NB4 (cell line): ENCODE measurements at regions not wholly inside any gene's neighbourhood (a gene's known extent, or its start where the extent isn't known, plus 50 kb on each side); places are given as distances from the start of the nearest gene placed in this dataset.

ENCODE experiments used
- MYC ChIP-seq: IDR thresholded peaks from 2 replicates; pipeline ENCODE4 v1.6.1; 2011; ENCODE audit warnings: low read depth, low read length
- POLR2A ChIP-seq: IDR thresholded peaks from 2 replicates; pipeline ENCODE4 v1.6.1; 2011; ENCODE audit warnings: mild to moderate bottlenecking; ENCODE audit not compliant: insufficient read length; ENCODE audit errors: extremely low read depth
- TF ChIP-seq, protein P1 (sequence below): IDR thresholded peaks from one replicate; pipeline ENCODE4 v1.5.1; 2012; ENCODE audit warnings: low read depth, low read length

DNA sequence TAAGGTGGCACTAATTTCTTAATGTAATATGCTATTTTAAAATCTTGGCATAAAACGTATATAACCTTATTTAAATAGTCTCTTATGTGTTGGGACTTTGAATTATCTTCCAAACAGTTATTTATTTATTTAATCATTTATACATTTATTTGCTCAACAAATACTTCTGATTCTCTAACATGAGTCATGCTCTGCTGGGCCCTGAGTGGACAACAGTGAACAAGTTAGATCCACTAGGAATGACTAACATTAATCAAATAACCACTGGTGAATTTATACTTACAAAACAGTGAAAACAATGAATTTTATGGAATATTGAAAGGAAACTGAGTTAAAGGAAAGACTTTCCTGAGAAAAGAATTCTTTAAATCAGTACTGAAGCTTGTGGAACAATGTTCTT, 1257.2 kb upstream of the CHAC2 start:
- TF ChIP-seq, protein P1, sequence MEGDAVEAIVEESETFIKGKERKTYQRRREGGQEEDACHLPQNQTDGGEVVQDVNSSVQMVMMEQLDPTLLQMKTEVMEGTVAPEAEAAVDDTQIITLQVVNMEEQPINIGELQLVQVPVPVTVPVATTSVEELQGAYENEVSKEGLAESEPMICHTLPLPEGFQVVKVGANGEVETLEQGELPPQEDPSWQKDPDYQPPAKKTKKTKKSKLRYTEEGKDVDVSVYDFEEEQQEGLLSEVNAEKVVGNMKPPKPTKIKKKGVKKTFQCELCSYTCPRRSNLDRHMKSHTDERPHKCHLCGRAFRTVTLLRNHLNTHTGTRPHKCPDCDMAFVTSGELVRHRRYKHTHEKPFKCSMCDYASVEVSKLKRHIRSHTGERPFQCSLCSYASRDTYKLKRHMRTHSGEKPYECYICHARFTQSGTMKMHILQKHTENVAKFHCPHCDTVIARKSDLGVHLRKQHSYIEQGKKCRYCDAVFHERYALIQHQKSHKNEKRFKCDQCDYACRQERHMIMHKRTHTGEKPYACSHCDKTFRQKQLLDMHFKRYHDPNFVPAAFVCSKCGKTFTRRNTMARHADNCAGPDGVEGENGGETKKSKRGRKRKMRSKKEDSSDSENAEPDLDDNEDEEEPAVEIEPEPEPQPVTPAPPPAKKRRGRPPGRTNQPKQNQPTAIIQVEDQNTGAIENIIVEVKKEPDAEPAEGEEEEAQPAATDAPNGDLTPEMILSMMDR, result no peak
- TF ChIP-seq POLR2A (no peak), MYC (no peak)
